Lung (tissue), 11 donors: ENCODE measurements at regions not wholly inside any gene's neighbourhood (a gene's known extent, or its start where the extent isn't known, plus 50 kb on each side); places are given as distances from the start of the nearest gene placed in this dataset.

Experiments
- ATAC-seq: fragments of 200-7000 bp; cut with Tn5 transposase; one replicate; pipeline ENCODE4 v1.9.1; 2020; ENCODE audit warnings: moderate number of reproducible peaks; ENCODE audit not compliant: insufficient read depth, low FRiP score
- DNase-seq, 3 donors: peaks; one replicate each; pipeline ENCODE4 v3.0.0-alpha.2; 2013 to 2017
- H3K27ac ChIP-seq, 2 donors: one replicate each; pipeline ENCODE4 v1.5.1; 2013; ENCODE audit warnings: mild to moderate bottlenecking in 2 of 2, moderate library complexity in 2 of 2, control low read depth in 1 of 2, inconsistent platforms in 1 of 2, low read depth in 1 of 2, low read length in 1 of 2
- H3K27me3 ChIP-seq, 3 donors: one replicate each; pipeline ENCODE4 v1.5.1; 2013; ENCODE audit warnings: low read length in 2 of 3; ENCODE audit not compliant: control insufficient read depth in 3 of 3, insufficient read depth in 3 of 3
- H3K36me3 ChIP-seq, 4 donors: one replicate each; pipeline ENCODE4 v1.5.1; 2013; ENCODE audit warnings: low read length in 4 of 4, mild to moderate bottlenecking in 1 of 4, moderate library complexity in 1 of 4; ENCODE audit not compliant: control insufficient read depth in 4 of 4, insufficient read depth in 4 of 4
- H3K4me1 ChIP-seq, 5 donors: one replicate each; pipeline ENCODE4 v1.5.1; 2013; ENCODE audit warnings: low read length in 5 of 5, mild to moderate bottlenecking in 2 of 5, moderate library complexity in 1 of 5; ENCODE audit not compliant: control insufficient read depth in 5 of 5, insufficient read depth in 5 of 5
- H3K4me3 ChIP-seq: one replicate; pipeline ENCODE4 v1.5.1; 2013; ENCODE audit warnings: mild to moderate bottlenecking, control low read depth, moderate library complexity
- H3K9ac ChIP-seq, 2 donors: one replicate each; pipeline ENCODE4 v1.5.1; 2013; ENCODE audit warnings: low read length in 2 of 2, control low read depth in 1 of 2; ENCODE audit not compliant: insufficient read depth in 1 of 2
- H3K9me3 ChIP-seq, 4 donors: one replicate each; pipeline ENCODE4 v1.5.1; 2013; ENCODE audit warnings: low read length in 3 of 4, mild to moderate bottlenecking in 1 of 4, moderate library complexity in 1 of 4; ENCODE audit not compliant: control insufficient read depth in 4 of 4, insufficient read depth in 3 of 4
- CTCF ChIP-seq: IDR thresholded peaks from 2 replicates; pipeline ENCODE4 v1.5.1; 2012; ENCODE audit warnings: mild to moderate bottlenecking; ENCODE audit errors: control extremely low read depth, extremely low read depth
- WGBS, 2 donors: extraction: QIAGEN DNeasy Blood & Tissue Kit; methylation state at CpG; one replicate each; pipeline ENCODE4 v1.1.7; 2013; 5-methylcytosine and 5-hydroxymethylcytosine counted together
- donor health status: control.
- donor health status: control.
- donor health status: Bipolar disorder and iron deficiency.
- donor health status: healthy.
- donor health status: DM: yes; HTN: yes; CAD: no.

- Histone ChIP-seq H3K4me1 (no peaks in the 10 kb centered on the region), H3K27ac (no peak overlapping the region), H3K9me3 (no peaks in the 10 kb centered on the region), H3K4me3 (no peak overlapping the region), H3K9ac (no peak overlapping the region), H3K36me3 (no peaks in the 10 kb centered on the region), H3K27me3 (no peaks in the 10 kb centered on the region)
- 66 to 71% methylated on average over 4 of the region's 4 CpGs for WGBS, 2 donors
- DNase-seq (no peak), ATAC-seq (no peak)
- no peak for TF ChIP-seq CTCF
Measured at GRCh38 chr1:75083848-75084514, 50.2 kb upstream of the LHX8 start.
